Heart right ventricle (tissue), 16 donors: ENCODE measurements at regions not wholly inside any gene's neighbourhood (a gene's known extent, or its start where the extent isn't known, plus 50 kb on each side); places are given as distances from the start of the nearest gene placed in this dataset.
A peak's percentile ranks its signal among the peaks of the same experiment; 100 is the strongest.

Source experiments
- ATAC-seq, 8 donors: fragments of 200-7000 bp; cut with Tn5 transposase; one replicate each; pipeline ENCODE4 v1.9.1; 2020; ENCODE audit warnings: mild to moderate bottlenecking in 8 of 8, moderate library complexity in 8 of 8, moderate number of reproducible peaks in 1 of 8
- DNase-seq, 2 donors: peaks; one replicate each; pipeline ENCODE4 v3.0.0-alpha.2; 2020
- H3K27ac ChIP-seq, 10 donors: fragments of 200-600 bp; sonication (generic) in 2 of 10; one replicate each; pipeline versions ENCODE4 v1.5.0 to v1.8.0; 2020 to 2022; ENCODE audit warnings: mild to moderate bottlenecking in 3 of 10
- H3K27me3 ChIP-seq, 7 donors: fragments of 200-600 bp; one replicate each; pipeline ENCODE4 v1.8.0; 2021 to 2022; ENCODE audit warnings: mild to moderate bottlenecking in 2 of 7
- H3K36me3 ChIP-seq, 9 donors: fragments of 200-600 bp; sonication (generic) in 1 of 9; one replicate each; pipeline versions ENCODE4 v1.5.0 to v1.8.0; 2020 to 2022; ENCODE audit warnings: mild to moderate bottlenecking in 2 of 9
- H3K4me1 ChIP-seq, 9 donors: fragments of 200-600 bp; sonication (generic) in 1 of 9; one replicate each; pipeline versions ENCODE4 v1.5.0 to v1.8.0; 2020 to 2022; ENCODE audit warnings: mild to moderate bottlenecking in 4 of 9
- H3K4me3 ChIP-seq, 10 donors: fragments of 200-600 bp; sonication (generic) in 2 of 10; one replicate each; pipeline versions ENCODE4 v1.5.0 to v1.8.0; 2020 to 2022; ENCODE audit warnings: mild to moderate bottlenecking in 7 of 10, moderate library complexity in 2 of 10
- H3K9me3 ChIP-seq, 11 donors: fragments of 200-600 bp in 10 of 11; sonication (generic) in 2 of 11; one replicate each; pipeline versions ENCODE4 v1.5.0 to v1.8.0; 2013 to 2022; ENCODE audit warnings: mild to moderate bottlenecking in 2 of 11, control low read depth in 1 of 11, moderate library complexity in 1 of 11
- WGBS, 2 donors: extraction: QIAGEN DNeasy Blood & Tissue Kit; methylation state at CpG; one replicate each; pipeline ENCODE4 v1.1.7; 2013; ENCODE audit warnings: inconsistent platforms in 1 of 2; 5-methylcytosine and 5-hydroxymethylcytosine counted together
- intact Hi-C, 10 donors: fragments of 100-400 bp; cut with DNase I; formaldehyde crosslinking; loops; one replicate each; pipeline versions ENCODE4 v1.11.1 to v1.14.2; 2022
- TF ChIP-seq, protein P1 (sequence below), 9 donors: fragments of 200-600 bp; sonication (generic) in 2 of 9; IDR thresholded peaks; one replicate each; pipeline versions ENCODE4 v1.5.0 to v1.8.0; 2021 to 2022; ENCODE audit warnings: antibody characterized with exemption in 9 of 9, mild to moderate bottlenecking in 5 of 9, moderate library complexity in 1 of 9
- donor health status: Arrhythmogenic right ventricular cardiomyopathy.
- donor health status: ischemic (EF 13 %, LVEDD 7.1; RV severe dilation, severe dysfunction).
- donor health status: healthy with polysubstance abuse.
- donor health status: DM: no; HTN: yes; CAD: no.
- donor health status: DM: no; HTN: no; CAD: no.
- donor health status: ischemic (EF 25% LVEDD 6.9; RV normal size, moderate dysfunction).
- donor health status: ischemic (EF 25% LVEDD 5.7; RV mildly dilated, moderate dysfunction).
- donor health status: healthy.
- donor health status: DM: yes; HTN: yes; CAD: no.
- donor health status: Ischemic cardiomyopathy.
- donor health status: ischemic (EF 35%, LVEDD 5.7; RV mildly dilated, moderate dysfunction).
- donor health status: nonischemic (EF 11% LVEDD 7.7; RV severe dilation, severe dysfunction).
- donor health status: DM: yes; HTN: yes; CAD: no.
- donor health status: PGD.
- donor health status: ischemic (EF 29% LVEDD 5.4; RV normal size, mild dysfunction).
- donor health status: nonischemic (EF 23%, LVEDD 6.1; RV moderate dilation, normal function).

DNA sequence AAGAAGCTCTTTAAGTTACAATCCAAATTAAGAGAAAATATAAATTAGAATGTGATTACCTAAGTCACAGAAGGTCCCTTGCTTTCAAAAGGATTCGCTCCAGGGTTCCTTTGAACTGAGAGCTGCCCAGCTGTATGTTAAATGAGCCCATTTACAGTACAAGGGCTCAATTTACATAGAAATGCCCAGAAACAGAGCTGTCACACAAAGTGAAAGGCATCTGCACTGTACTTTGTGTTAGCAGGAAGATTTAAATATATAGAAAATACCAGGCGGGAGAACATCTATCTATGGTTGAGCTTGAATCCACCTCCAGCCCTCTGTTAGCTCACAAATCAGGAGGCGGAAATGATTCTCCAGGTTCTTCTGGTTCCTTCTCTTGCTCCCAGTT lies 272.9 kb downstream of the PAX3 start:
- Histone ChIP-seq H3K27me3 (peaks cover 0 to 11% (median 4%) of the 10 kb centered on the region in 7 donors), H3K4me3 (no peak overlapping the region), H3K9me3 (peaks cover 0 to 7% (median 0%) of the 10 kb centered on the region in 11 donors), H3K27ac (no peak overlapping the region), H3K4me1 (peaks cover 0 to 5% (median 0%) of the 10 kb centered on the region in 9 donors), H3K36me3 (no peaks in the 10 kb centered on the region)
- WGBS, 2 donors, result 44 to 61% methylated on average over 3 of the region's 3 CpGs
- DNase-seq, result no peak
- TF ChIP-seq, protein P1, sequence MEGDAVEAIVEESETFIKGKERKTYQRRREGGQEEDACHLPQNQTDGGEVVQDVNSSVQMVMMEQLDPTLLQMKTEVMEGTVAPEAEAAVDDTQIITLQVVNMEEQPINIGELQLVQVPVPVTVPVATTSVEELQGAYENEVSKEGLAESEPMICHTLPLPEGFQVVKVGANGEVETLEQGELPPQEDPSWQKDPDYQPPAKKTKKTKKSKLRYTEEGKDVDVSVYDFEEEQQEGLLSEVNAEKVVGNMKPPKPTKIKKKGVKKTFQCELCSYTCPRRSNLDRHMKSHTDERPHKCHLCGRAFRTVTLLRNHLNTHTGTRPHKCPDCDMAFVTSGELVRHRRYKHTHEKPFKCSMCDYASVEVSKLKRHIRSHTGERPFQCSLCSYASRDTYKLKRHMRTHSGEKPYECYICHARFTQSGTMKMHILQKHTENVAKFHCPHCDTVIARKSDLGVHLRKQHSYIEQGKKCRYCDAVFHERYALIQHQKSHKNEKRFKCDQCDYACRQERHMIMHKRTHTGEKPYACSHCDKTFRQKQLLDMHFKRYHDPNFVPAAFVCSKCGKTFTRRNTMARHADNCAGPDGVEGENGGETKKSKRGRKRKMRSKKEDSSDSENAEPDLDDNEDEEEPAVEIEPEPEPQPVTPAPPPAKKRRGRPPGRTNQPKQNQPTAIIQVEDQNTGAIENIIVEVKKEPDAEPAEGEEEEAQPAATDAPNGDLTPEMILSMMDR (IDR thresholded peaks at IDR 0.05), result no peak
- ATAC-seq, result no peak
- intact Hi-C loops, result no loop called here

DNA sequence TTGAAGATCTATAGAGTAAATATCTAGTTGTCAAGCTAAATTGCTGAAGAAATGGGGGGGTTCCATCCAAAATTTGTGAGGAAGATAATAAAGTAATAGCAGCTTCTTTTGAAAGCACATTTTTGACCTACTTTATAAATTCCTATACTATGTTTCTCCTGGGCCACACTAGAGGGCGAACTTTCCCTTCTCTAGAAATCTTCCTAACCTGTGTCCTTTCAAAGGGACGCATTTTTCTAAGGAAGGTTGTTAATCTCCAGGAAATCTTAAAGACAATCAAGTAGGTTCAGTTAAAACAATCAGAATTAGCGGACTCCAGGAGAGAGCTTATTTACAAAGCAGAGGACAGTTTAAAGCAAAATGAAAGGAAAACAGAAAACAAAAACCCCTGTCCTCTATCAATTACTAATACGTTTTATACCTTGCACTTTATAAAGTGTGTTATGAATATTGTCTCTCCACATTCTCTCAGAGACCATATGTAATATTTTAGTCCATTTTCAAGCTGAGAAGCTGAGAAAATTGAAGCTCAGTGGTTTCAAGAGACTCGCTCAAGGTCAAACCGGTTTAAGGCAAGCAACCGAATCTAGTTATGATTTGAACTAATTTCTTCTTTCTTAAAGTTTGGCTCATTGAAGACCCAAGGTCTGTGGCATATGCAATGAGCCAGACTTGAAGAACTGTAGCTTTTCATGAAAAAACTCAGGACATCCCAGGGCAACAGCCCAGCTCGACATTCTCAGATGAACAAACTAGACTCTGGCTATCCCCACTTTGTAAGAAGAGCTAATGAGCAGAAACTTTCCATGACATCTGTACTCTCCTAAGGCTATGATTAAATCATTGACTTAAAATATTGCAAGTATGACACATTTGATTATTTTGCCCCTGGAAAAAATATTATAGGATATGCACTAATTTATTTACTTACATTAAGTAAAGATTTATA lies 273.6 kb downstream of the PAX3 start:
- Histone ChIP-seq H3K4me1 (peaks cover 0 to 5% (median 0%) of the 10 kb centered on the region in 9 donors), H3K4me3 (no peak overlapping the region), H3K27me3 (peaks cover 0 to 11% (median 4%) of the 10 kb centered on the region in 7 donors), H3K27ac (no peak overlapping the region), H3K36me3 (no peaks in the 10 kb centered on the region), H3K9me3 (peaks cover 0 to 7% (median 0%) of the 10 kb centered on the region in 11 donors)
- TF ChIP-seq, protein P1 (IDR thresholded peaks at IDR 0.05), result peak; percentile 7 to 64 (median 56)
- 35 to 37% methylated on average over 8 of the region's 8 CpGs for WGBS, 2 donors
- DNase-seq (no peak), ATAC-seq (no peak)
- intact Hi-C loops, result no loop called here

GRCh38 chr2:222017252-222017850 lies 281.4 kb downstream of the PAX3 start:
- Histone ChIP-seq H3K27ac (no peak overlapping the region), H3K4me3 (no peak overlapping the region), H3K9me3 (no peaks in the 10 kb centered on the region), H3K36me3 (no peaks in the 10 kb centered on the region), H3K4me1 (no peaks in the 10 kb centered on the region), H3K27me3 (peaks cover 0 to 18% (median 8%) of the 10 kb centered on the region in 7 donors)
- TF ChIP-seq, protein P1 (IDR thresholded peaks at IDR 0.05), result no peak
- 85 to 90% methylated on average over 4 of the region's 4 CpGs for WGBS, 2 donors
- intact Hi-C loops, result no loop called here
- ATAC-seq (no peak), DNase-seq (no peak)

- H3K4me3 ChIP-seq, result no peak overlapping the region
- ATAC-seq (no peak), DNase-seq (no peak)
- no peak overlapping the region for H3K27ac ChIP-seq
- H3K4me1 ChIP-seq, result no peaks in the 10 kb centered on the region
- peaks cover 0 to 3% (median 0%) of the 10 kb centered on the region in 11 donors for H3K9me3 ChIP-seq
- WGBS, 2 donors, result 90 to 95% methylated on average over 3 of the region's 3 CpGs
- H3K36me3 ChIP-seq, result no peaks in the 10 kb centered on the region
- TF ChIP-seq, protein P1 (IDR thresholded peaks at IDR 0.05), result no peak
- intact Hi-C loops, result no loop called here
- H3K27me3 ChIP-seq, result peaks cover 0 to 29% (median 17%) of the 10 kb centered on the region in 7 donors
Measured at GRCh38 chr2:222013889-222014288, 284.9 kb downstream of the PAX3 start.
